ENCODE measurements at regions not wholly inside any gene's neighbourhood (a gene's known extent, or its start where the extent isn't known, plus 50 kb on each side); places are given as distances from the start of the nearest gene placed in this dataset.
"Not testable (repeated sequence)": the region's sequence is repeated elsewhere in the genome, so short reads cannot be mapped to it uniquely, and the experiment has no call there.

GRCh38 chr2:48050711-48051110 lies 144.4 kb upstream of the FBXO11 start:
- TF ChIP-seq CTCF (IDR thresholded peaks at IDR 0.05) (no peak), POLR2A (IDR thresholded peaks at IDR 0.05) (no peak)
- H3K4me1 ChIP-seq, result no peaks in the 10 kb centered on the region
- WGBS, 2 donors, result 77% methylated on average over 5 of the region's 5 CpGs
- H3K27ac ChIP-seq, result no peak overlapping the region
- intact Hi-C loops (cut with DNase I), result no loop called here
- no peaks in the 10 kb centered on the region for H3K36me3 ChIP-seq
- H3K9me3 ChIP-seq, result no peaks in the 10 kb centered on the region
- DNase-seq, result no peak
- H3K4me3 ChIP-seq (replicated peaks in 1 of 3), result no peak overlapping the region
- H3K27me3 ChIP-seq, result no peaks in the 10 kb centered on the region

- intact Hi-C loops (cut with DNase I), result no loop called here
- Histone ChIP-seq H3K27ac (no peak overlapping the region), H3K27me3 (no peaks in the 10 kb centered on the region), H3K4me1 (no peaks in the 10 kb centered on the region), H3K36me3 (no peaks in the 10 kb centered on the region), H3K4me3 (replicated peaks in 1 of 3) (no peak overlapping the region), H3K9me3 (no peaks in the 10 kb centered on the region)
- DNase-seq, result no peak
- WGBS, 2 donors, result 80 to 90% methylated on average over 1 of the region's 1 CpG
- TF ChIP-seq CTCF (IDR thresholded peaks at IDR 0.05) (no peak), POLR2A (IDR thresholded peaks at IDR 0.05) (no peak)
Measured at GRCh38 chr2:48059975-48060374, 153.7 kb upstream of the FBXO11 start.

- H3K27ac ChIP-seq; H3K4me3 ChIP-seq (replicated peaks in 1 of 3); H3K4me1 ChIP-seq; H3K36me3 ChIP-seq; H3K9me3 ChIP-seq; intact Hi-C loops (cut with DNase I); H3K27me3 ChIP-seq; DNase-seq: not testable (repeated sequence)
- 87 to 88% methylated on average over 4 of the region's 4 CpGs for WGBS, 2 donors
Measured at GRCh38 chr2:48061656-48062055, 155.4 kb upstream of the FBXO11 start.

- H3K27me3 ChIP-seq, result no peaks in the 10 kb centered on the region
- intact Hi-C loops (cut with DNase I), result no loop called here
- H3K27ac ChIP-seq, result no peak overlapping the region
- no peaks in the 10 kb centered on the region for H3K4me1 ChIP-seq
- no peak overlapping the region for H3K4me3 ChIP-seq (replicated peaks in 1 of 3)
- TF ChIP-seq CTCF (IDR thresholded peaks at IDR 0.05) (no peak), POLR2A (IDR thresholded peaks at IDR 0.05) (no peak)
- no peak for DNase-seq
- H3K36me3 ChIP-seq, result no peaks in the 10 kb centered on the region
- H3K9me3 ChIP-seq, result no peaks in the 10 kb centered on the region
Measured at GRCh38 chr2:48065096-48065495, 158.8 kb upstream of the FBXO11 start.

- Histone ChIP-seq H3K27ac (no peak overlapping the region), H3K9me3 (no peaks in the 10 kb centered on the region), H3K4me1 (no peaks in the 10 kb centered on the region), H3K4me3 (replicated peaks in 1 of 3) (no peak overlapping the region), H3K36me3 (no peaks in the 10 kb centered on the region), H3K27me3 (no peaks in the 10 kb centered on the region)
- WGBS, 2 donors, result 78 to 81% methylated on average over 2 of the region's 2 CpGs
- TF ChIP-seq CTCF (IDR thresholded peaks at IDR 0.05), result no peak
- TF ChIP-seq POLR2A (IDR thresholded peaks at IDR 0.05), result no peak
- DNase-seq, result no peak
- intact Hi-C loops (cut with DNase I), result no loop called here
Measured at GRCh38 chr2:48066000-48066399, 159.7 kb upstream of the FBXO11 start.

GRCh38 chr2:48069769-48070168 lies 163.5 kb upstream of the FBXO11 start:
- Histone ChIP-seq H3K4me1 (no peaks in the 10 kb centered on the region), H3K4me3 (replicated peaks in 1 of 3) (no peak overlapping the region), H3K9me3 (no peaks in the 10 kb centered on the region), H3K36me3 (no peaks in the 10 kb centered on the region), H3K27me3 (no peaks in the 10 kb centered on the region), H3K27ac (no peak overlapping the region)
- DNase-seq, result no peak
- TF ChIP-seq POLR2A (IDR thresholded peaks at IDR 0.05) (no peak), CTCF (IDR thresholded peaks at IDR 0.05) (no peak)
- intact Hi-C loops (cut with DNase I), result no loop called here
